HG03159 (cell line): ENCODE measurements at regions not wholly inside any gene's neighbourhood (a gene's known extent, or its start where the extent isn't known, plus 50 kb on each side); places are given as distances from the start of the nearest gene placed in this dataset.

ENCODE experiments used
- ATAC-seq: cut with Tn5 transposase; IDR thresholded peaks from one replicate; pipeline ENCODE4 v1.9.1; 2021; ENCODE audit warnings: mild to moderate bottlenecking, moderate library complexity; ENCODE audit not compliant: unreplicated experiment

- ATAC-seq, result no peak
Observed at GRCh38 chr17:77454242-77455095, 313.7 kb downstream of the SEC14L1 start.

- ATAC-seq, result no peak
Observed at GRCh38 chr17:77455111-77455890, 314.5 kb downstream of the SEC14L1 start.

- no peak for ATAC-seq
Observed at GRCh38 chr17:77455891-77456260, 315.1 kb downstream of the SEC14L1 start.

GRCh38 chr17:77456271-77456950, 315.6 kb downstream of the SEC14L1 start:
- ATAC-seq, result no peak

GRCh38 chr17:77456951-77457548, 316.3 kb downstream of the SEC14L1 start:
- ATAC-seq, result no peak

- no peak for ATAC-seq
Observed at GRCh38 chr17:77457572-77458201, 316.9 kb downstream of the SEC14L1 start.

GRCh38 chr17:77458202-77459017, 317.6 kb downstream of the SEC14L1 start:
- ATAC-seq, result no peak

GRCh38 chr17:77459018-77459755, 318.4 kb downstream of the SEC14L1 start:
- ATAC-seq, result no peak

GRCh38 chr17:77460514-77461046, 319.8 kb downstream of the SEC14L1 start:
- no peak for ATAC-seq

GRCh38 chr17:77461277-77462057, 320.7 kb downstream of the SEC14L1 start:
- ATAC-seq, result no peak

- peak; percentile 48 for ATAC-seq
Observed at GRCh38 chr17:77462090-77462489, 321.3 kb downstream of the SEC14L1 start.

GRCh38 chr17:77462553-77463497, 322.1 kb downstream of the SEC14L1 start:
- no peak for ATAC-seq

- no peak for ATAC-seq
Observed at GRCh38 chr17:77464988-77465357, 324.2 kb downstream of the SEC14L1 start.

- ATAC-seq, result peak; percentile 48
Observed at GRCh38 chr17:77465358-77466041, 324.7 kb downstream of the SEC14L1 start.

- no peak for ATAC-seq
Observed at GRCh38 chr17:77466140-77466539, 325.4 kb downstream of the SEC14L1 start.

GRCh38 chr17:77466596-77467223, 325.9 kb downstream of the SEC14L1 start:
- ATAC-seq, result no peak
